HEK293 (cell line): ENCODE measurements at regions not wholly inside any gene's neighbourhood (a gene's known extent, or its start where the extent isn't known, plus 50 kb on each side); places are given as distances from the start of the nearest gene placed in this dataset.

Experiments used
- CTCF ChIA-PET: fragments of 350-600 bp; formaldehyde crosslinking; extraction: SDS; loops from one replicate; lab custom pipeline; 2021; ENCODE audit warnings: antibody characterized with exemption; lab: Yijun Ruan, JAX
- POLR2A ChIA-PET: fragments of 300-600 bp; formaldehyde crosslinking; extraction: SDS; loops from one replicate; lab custom pipeline; 2020; ENCODE audit warnings: antibody characterized with exemption, inconsistent platforms; lab: Yijun Ruan, JAX
- H3K27ac ChIP-seq: fragments of 200-500 bp; sonication (Bioruptor generic); 2 replicates; pipeline ENCODE4 v1.5.1; 2014; ENCODE audit warnings: low read depth, low read length, control low read depth, inconsistent platforms; ENCODE audit errors: extremely low read depth
- H3K36me3 ChIP-seq, 2 experiments: fragments of 200-500 bp in 1 of 2; sonication (Bioruptor generic) in 1 of 2; 1 replicate in 1 of 2; 2 replicates in 1 of 2; pipeline ENCODE4 v1.5.1; 2014 to 2017; ENCODE audit warnings: inconsistent platforms in 2 of 2, low read length in 2 of 2; ENCODE audit not compliant: control insufficient read depth in 2 of 2, insufficient read depth in 1 of 2
- H3K4me1 ChIP-seq: fragments of 200-500 bp; sonication (Bioruptor generic); 2 replicates; pipeline ENCODE4 v1.5.1; 2014; ENCODE audit warnings: mild to moderate bottlenecking, low read length, inconsistent platforms; ENCODE audit not compliant: control insufficient read depth, insufficient read depth
- H3K4me3 ChIP-seq: 2 replicates; pipeline ENCODE4 v1.5.1; 2011; ENCODE audit warnings: low read depth, mild to moderate bottlenecking, control low read depth, low read length, moderate library complexity
- H3K9me3 ChIP-seq: fragments of 200-500 bp; sonication (Bioruptor generic); 2 replicates; pipeline ENCODE4 v1.5.1; 2014; ENCODE audit warnings: low read depth, low read length, inconsistent platforms; ENCODE audit not compliant: control insufficient read depth, insufficient read depth
- HOXA7 ChIP-seq: sonication (generic); formaldehyde crosslinking; IDR thresholded peaks from 2 replicates; pipeline ENCODE4 v1.8.1; 2022; ENCODE audit warnings: missing genetic modification reagents, borderline replicate concordance
- ZBTB7A ChIP-seq: fragments of 450-650 bp; formaldehyde crosslinking; IDR thresholded peaks from 2 replicates; pipeline ENCODE4 v1.5.1; 2016; ENCODE audit warnings: low read depth, missing biosample characterization, missing genetic modification characterization
- ZNF174 ChIP-seq: fragments of 450-650 bp; formaldehyde crosslinking; IDR thresholded peaks from 2 replicates; pipeline ENCODE4 v1.5.0; 2017; ENCODE audit warnings: missing biosample characterization, mild to moderate bottlenecking, missing genetic modification characterization
- ZNF184 ChIP-seq: fragments of 450-650 bp; IDR thresholded peaks from 2 replicates; pipeline ENCODE4 v1.5.1; 2018; ENCODE audit warnings: missing biosample characterization, mild to moderate bottlenecking, missing genetic modification characterization
- ZNF248 ChIP-seq: fragments of 450-650 bp; formaldehyde crosslinking; IDR thresholded peaks from 2 replicates; pipeline ENCODE4 v1.5.1; 2017; ENCODE audit warnings: missing biosample characterization, missing genetic modification characterization
- ZNF391 ChIP-seq: fragments of 450-650 bp; formaldehyde crosslinking; IDR thresholded peaks from 2 replicates; pipeline ENCODE4 v1.5.1; 2016; ENCODE audit warnings: low read depth, missing biosample characterization, missing genetic modification characterization, borderline replicate concordance
- ZNF473 ChIP-seq: fragments of 450-650 bp; formaldehyde crosslinking; IDR thresholded peaks from 2 replicates; pipeline ENCODE4 v1.5.1; 2017; ENCODE audit warnings: missing biosample characterization, missing genetic modification characterization
- ZNF548 ChIP-seq: fragments of 450-650 bp; formaldehyde crosslinking; IDR thresholded peaks from 2 replicates; pipeline ENCODE4 v1.5.1; 2016; ENCODE audit warnings: missing biosample characterization, missing genetic modification characterization
- ZNF600 ChIP-seq: fragments of 450-650 bp; formaldehyde crosslinking; IDR thresholded peaks from 2 replicates; pipeline ENCODE4 v1.5.1; 2016; ENCODE audit warnings: missing biosample characterization, missing genetic modification characterization
- ZNF624 ChIP-seq: fragments of 450-650 bp; formaldehyde crosslinking; IDR thresholded peaks from 2 replicates; pipeline ENCODE4 v1.5.1; 2017; ENCODE audit warnings: missing biosample characterization, missing genetic modification characterization
- ZNF654 ChIP-seq: fragments of 450-650 bp; formaldehyde crosslinking; IDR thresholded peaks from 2 replicates; pipeline ENCODE4 v1.5.1; 2016; ENCODE audit warnings: low read depth, missing biosample characterization, missing genetic modification characterization
- ZNF76 ChIP-seq: fragments of 450-650 bp; formaldehyde crosslinking; IDR thresholded peaks from 2 replicates; pipeline ENCODE4; 2016; ENCODE audit warnings: low read depth, missing biosample characterization, missing genetic modification characterization, borderline replicate concordance
- ZNF768 ChIP-seq: fragments of 450-650 bp; formaldehyde crosslinking; IDR thresholded peaks from 2 replicates; pipeline ENCODE4 v1.5.1; 2018; ENCODE audit warnings: missing biosample characterization, mild to moderate bottlenecking, missing genetic modification characterization
- TF ChIP-seq, protein P1 (sequence below): fragments of 450-650 bp; formaldehyde crosslinking; IDR thresholded peaks from 2 replicates; pipeline ENCODE4 v1.5.1; 2016; ENCODE audit warnings: missing biosample characterization, missing genetic modification characterization, low read depth
- TF ChIP-seq, protein P2 (sequence below): fragments of 450-650 bp; formaldehyde crosslinking; IDR thresholded peaks from 2 replicates; pipeline ENCODE4 v1.5.1; 2016; ENCODE audit warnings: missing biosample characterization, missing genetic modification characterization
- TF ChIP-seq, protein P3 (sequence below): fragments of 450-650 bp; formaldehyde crosslinking; IDR thresholded peaks from 2 replicates; pipeline ENCODE4 v1.5.1; 2016; ENCODE audit warnings: missing biosample characterization, missing genetic modification characterization
- TF ChIP-seq, protein P4 (sequence below): fragments of 450-650 bp; IDR thresholded peaks from 2 replicates; pipeline ENCODE4 v1.5.1; 2018; ENCODE audit warnings: missing biosample characterization, missing genetic modification characterization
- TF ChIP-seq, protein P5 (sequence below): sonication (generic); formaldehyde crosslinking; IDR thresholded peaks from 2 replicates; pipeline ENCODE4 v1.8.1; 2022; ENCODE audit warnings: mild to moderate bottlenecking, moderate library complexity, missing genetic modification reagents
- TF ChIP-seq, protein P6 (sequence below): fragments of 450-650 bp; formaldehyde crosslinking; IDR thresholded peaks from 2 replicates; pipeline ENCODE4 v1.5.1; 2016; ENCODE audit warnings: missing biosample characterization, missing genetic modification characterization
- TF ChIP-seq, protein P7 (sequence below): fragments of 450-650 bp; formaldehyde crosslinking; IDR thresholded peaks from 2 replicates; pipeline ENCODE4 v1.5.1; 2016; ENCODE audit warnings: missing biosample characterization, missing genetic modification characterization

DNA sequence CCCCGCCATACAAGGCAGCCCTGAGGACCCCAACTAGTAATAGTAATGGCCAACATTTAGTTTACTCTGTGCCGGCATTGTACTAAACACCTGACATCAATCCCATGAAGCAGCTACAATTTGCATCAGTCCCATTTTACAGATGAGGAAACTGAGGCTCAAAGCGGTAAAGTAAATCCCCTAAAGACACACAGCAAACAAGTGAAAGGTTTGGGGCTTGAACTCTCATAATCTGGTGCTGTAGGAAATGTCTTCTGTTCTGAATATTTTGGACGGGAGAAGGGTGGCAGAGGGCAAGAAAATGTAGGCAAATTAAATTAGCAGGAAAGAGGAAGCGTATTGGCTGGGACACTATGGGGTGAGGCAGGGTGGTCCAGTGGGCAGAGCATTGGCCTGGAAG lies 160.3 kb upstream of the SYT13 start:
- Histone ChIP-seq H3K9me3 (no peaks in the 10 kb centered on the region), H3K27ac (no peak overlapping the region), H3K4me3 (no peak overlapping the region), H3K4me1 (no peaks in the 10 kb centered on the region), H3K36me3 (no peaks in the 10 kb centered on the region)
- CTCF ChIA-PET: no interaction called here
- TF ChIP-seq, protein P1, sequence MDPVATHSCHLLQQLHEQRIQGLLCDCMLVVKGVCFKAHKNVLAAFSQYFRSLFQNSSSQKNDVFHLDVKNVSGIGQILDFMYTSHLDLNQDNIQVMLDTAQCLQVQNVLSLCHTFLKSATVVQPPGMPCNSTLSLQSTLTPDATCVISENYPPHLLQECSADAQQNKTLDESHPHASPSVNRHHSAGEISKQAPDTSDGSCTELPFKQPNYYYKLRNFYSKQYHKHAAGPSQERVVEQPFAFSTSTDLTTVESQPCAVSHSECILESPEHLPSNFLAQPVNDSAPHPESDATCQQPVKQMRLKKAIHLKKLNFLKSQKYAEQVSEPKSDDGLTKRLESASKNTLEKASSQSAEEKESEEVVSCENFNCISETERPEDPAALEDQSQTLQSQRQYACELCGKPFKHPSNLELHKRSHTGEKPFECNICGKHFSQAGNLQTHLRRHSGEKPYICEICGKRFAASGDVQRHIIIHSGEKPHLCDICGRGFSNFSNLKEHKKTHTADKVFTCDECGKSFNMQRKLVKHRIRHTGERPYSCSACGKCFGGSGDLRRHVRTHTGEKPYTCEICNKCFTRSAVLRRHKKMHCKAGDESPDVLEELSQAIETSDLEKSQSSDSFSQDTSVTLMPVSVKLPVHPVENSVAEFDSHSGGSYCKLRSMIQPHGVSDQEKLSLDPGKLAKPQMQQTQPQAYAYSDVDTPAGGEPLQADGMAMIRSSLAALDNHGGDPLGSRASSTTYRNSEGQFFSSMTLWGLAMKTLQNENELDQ: no peak
- TF ChIP-seq ZNF548 (tag by site-specific recombination) (no peak), ZBTB7A (tag by site-specific recombination) (no peak), ZNF600 (tag by site-specific recombination) (no peak), ZNF76 (tag by site-specific recombination) (no peak), ZNF248 (no peak), ZNF768 (tag by site-specific recombination) (no peak), HOXA7 (no peak), ZNF654 (no peak), ZNF184 (no peak), ZNF624 (no peak), ZNF174 (tag by site-specific recombination) (no peak), ZNF391 (tag by site-specific recombination) (no peak), ZNF473 (no peak)
- TF ChIP-seq, protein P2, sequence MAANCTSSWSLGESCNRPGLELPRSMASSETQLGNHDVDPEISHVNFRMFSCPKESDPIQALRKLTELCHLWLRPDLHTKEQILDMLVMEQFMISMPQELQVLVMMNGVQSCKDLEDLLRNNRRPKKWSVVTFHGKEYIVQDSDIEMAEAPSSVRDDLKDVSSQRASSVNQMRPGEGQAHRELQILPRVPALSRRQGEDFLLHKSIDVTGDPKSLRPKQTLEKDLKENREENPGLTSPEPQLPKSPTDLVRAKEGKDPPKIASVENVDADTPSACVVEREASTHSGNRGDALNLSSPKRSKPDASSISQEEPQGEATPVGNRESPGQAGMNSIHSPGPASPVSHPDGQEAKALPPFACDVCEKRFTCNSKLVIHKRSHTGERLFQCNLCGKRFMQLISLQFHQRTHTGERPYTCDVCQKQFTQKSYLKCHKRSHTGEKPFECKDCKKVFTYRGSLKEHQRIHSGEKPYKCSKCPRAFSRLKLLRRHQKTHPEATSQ (tag by site-specific recombination): no peak
- TF ChIP-seq, protein P3, sequence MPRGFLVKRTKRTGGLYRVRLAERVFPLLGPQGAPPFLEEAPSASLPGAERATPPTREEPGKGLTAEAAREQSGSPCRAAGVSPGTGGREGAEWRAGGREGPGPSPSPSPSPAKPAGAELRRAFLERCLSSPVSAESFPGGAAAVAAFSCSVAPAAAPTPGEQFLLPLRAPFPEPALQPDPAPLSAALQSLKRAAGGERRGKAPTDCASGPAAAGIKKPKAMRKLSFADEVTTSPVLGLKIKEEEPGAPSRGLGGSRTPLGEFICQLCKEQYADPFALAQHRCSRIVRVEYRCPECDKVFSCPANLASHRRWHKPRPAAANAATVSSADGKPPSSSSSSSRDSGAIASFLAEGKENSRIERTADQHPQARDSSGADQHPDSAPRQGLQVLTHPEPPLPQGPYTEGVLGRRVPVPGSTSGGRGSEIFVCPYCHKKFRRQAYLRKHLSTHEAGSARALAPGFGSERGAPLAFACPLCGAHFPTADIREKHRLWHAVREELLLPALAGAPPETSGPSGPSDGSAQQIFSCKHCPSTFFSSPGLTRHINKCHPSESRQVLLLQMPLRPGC (tag by site-specific recombination): no peak
- TF ChIP-seq, protein P4, sequence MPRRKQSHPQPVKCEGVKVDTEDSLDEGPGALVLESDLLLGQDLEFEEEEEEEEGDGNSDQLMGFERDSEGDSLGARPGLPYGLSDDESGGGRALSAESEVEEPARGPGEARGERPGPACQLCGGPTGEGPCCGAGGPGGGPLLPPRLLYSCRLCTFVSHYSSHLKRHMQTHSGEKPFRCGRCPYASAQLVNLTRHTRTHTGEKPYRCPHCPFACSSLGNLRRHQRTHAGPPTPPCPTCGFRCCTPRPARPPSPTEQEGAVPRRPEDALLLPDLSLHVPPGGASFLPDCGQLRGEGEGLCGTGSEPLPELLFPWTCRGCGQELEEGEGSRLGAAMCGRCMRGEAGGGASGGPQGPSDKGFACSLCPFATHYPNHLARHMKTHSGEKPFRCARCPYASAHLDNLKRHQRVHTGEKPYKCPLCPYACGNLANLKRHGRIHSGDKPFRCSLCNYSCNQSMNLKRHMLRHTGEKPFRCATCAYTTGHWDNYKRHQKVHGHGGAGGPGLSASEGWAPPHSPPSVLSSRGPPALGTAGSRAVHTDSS (tag by site-specific recombination): no peak
- TF ChIP-seq, protein P5, sequence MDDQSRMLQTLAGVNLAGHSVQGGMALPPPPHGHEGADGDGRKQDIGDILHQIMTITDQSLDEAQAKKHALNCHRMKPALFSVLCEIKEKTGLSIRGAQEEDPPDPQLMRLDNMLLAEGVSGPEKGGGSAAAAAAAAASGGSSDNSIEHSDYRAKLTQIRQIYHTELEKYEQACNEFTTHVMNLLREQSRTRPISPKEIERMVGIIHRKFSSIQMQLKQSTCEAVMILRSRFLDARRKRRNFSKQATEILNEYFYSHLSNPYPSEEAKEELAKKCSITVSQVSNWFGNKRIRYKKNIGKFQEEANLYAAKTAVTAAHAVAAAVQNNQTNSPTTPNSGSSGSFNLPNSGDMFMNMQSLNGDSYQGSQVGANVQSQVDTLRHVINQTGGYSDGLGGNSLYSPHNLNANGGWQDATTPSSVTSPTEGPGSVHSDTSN (CRISPR knock-in tag): no peak
- TF ChIP-seq, protein P6, sequence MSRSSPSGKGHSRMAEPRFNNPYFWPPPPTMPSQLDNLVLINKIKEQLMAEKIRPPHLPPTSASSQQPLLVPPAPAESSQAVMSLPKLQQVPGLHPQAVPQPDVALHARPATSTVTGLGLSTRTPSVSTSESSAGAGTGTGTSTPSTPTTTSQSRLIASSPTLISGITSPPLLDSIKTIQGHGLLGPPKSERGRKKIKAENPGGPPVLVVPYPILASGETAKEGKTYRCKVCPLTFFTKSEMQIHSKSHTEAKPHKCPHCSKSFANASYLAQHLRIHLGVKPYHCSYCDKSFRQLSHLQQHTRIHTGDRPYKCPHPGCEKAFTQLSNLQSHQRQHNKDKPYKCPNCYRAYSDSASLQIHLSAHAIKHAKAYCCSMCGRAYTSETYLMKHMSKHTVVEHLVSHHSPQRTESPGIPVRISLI (tag by site-specific recombination): no peak
- TF ChIP-seq, protein P7, sequence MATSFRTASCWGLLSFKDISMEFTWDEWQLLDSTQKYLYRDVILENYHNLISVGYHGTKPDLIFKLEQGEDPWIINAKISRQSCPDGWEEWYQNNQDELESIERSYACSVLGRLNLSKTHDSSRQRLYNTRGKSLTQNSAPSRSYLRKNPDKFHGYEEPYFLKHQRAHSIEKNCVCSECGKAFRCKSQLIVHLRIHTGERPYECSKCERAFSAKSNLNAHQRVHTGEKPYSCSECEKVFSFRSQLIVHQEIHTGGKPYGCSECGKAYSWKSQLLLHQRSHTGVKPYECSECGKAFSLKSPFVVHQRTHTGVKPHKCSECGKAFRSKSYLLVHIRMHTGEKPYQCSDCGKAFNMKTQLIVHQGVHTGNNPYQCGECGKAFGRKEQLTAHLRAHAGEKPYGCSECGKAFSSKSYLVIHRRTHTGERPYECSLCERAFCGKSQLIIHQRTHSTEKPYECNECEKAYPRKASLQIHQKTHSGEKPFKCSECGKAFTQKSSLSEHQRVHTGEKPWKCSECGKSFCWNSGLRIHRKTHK (tag by site-specific recombination): no peak
- POLR2A ChIA-PET: no interaction called here
